Right renal pelvis (tissue), 4 donors: ENCODE measurements at regions not wholly inside any gene's neighbourhood (a gene's known extent, or its start where the extent isn't known, plus 50 kb on each side); places are given as distances from the start of the nearest gene placed in this dataset.

ENCODE experiments used
- DNase-seq, 4 donors: peaks; one replicate each; pipeline ENCODE4 v3.0.0-alpha.2; 2013; ENCODE audit warnings: low read depth in 4 of 4, low spot score in 3 of 4, missing footprints in 1 of 4

- no peak for DNase-seq
These were observed 58.7 kb upstream of the SLC66A3 start for GRCh38 chr2:11096591-11096990.

GRCh38 chr2:11097038-11097720, 58.1 kb upstream of the SLC66A3 start:
- no peak for DNase-seq

- DNase-seq = no peak
These were observed 57.3 kb upstream of the SLC66A3 start for GRCh38 chr2:11097854-11098387.

GRCh38 chr2:11099122-11100065, 55.9 kb upstream of the SLC66A3 start:
- no peak for DNase-seq

GRCh38 chr2:11100130-11100529, 55.1 kb upstream of the SLC66A3 start:
- DNase-seq = no peak

GRCh38 chr2:11100976-11101375, 54.3 kb upstream of the SLC66A3 start:
- no peak for DNase-seq

GRCh38 chr2:11101430-11101829, 53.8 kb upstream of the SLC66A3 start:
- DNase-seq = no peak

GRCh38 chr2:11102466-11102865, 52.8 kb upstream of the SLC66A3 start:
- DNase-seq = no peak

- DNase-seq = no peak
These were observed 52.1 kb upstream of the SLC66A3 start for GRCh38 chr2:11102956-11103860.

- DNase-seq = no peak
These were observed 51.1 kb upstream of the SLC66A3 start for GRCh38 chr2:11103984-11104793.

- DNase-seq = no peak
These were observed 50.2 kb upstream of the SLC66A3 start for GRCh38 chr2:11104794-11105660.
